ENCODE measurements at regions not wholly inside any gene's neighbourhood (a gene's known extent, or its start where the extent isn't known, plus 50 kb on each side); places are given as distances from the start of the nearest gene placed in this dataset.

- intact Hi-C loops (cut with micrococcal nuclease), result no loop called here
- CTCF ChIA-PET, result no interaction called here
Measured at GRCh38 chr6:169343886-169344749, 90.5 kb upstream of the THBS2 start.

GRCh38 chr6:169342710-169343109, 89.1 kb upstream of the THBS2 start:
- H3K9me3 Mint-ChIP-seq, result no peaks in the 10 kb centered on the region

More at GRCh38 chr6:169343886-169344749, 90.5 kb upstream of the THBS2 start:
- H3K36me3 Mint-ChIP-seq (ENCODE audit: low read depth), result no peaks in the 10 kb centered on the region
- no peaks in the 10 kb centered on the region for H3K4me1 Mint-ChIP-seq (ENCODE audit: low read depth)
- H3K27me3 Mint-ChIP-seq (ENCODE audit: low read depth), result no peaks in the 10 kb centered on the region
- DNase-seq, result no peak
- no peak overlapping the region for H3K27ac Mint-ChIP-seq
- H3K9me3 Mint-ChIP-seq, result no peaks in the 10 kb centered on the region
- no peak overlapping the region for H3K4me3 Mint-ChIP-seq

GRCh38 chr6:169341706-169342105, 88.1 kb upstream of the THBS2 start:
- CTCF ChIA-PET, result no interaction called here
- H3K27ac Mint-ChIP-seq, result no peak overlapping the region
- no peaks in the 10 kb centered on the region for H3K9me3 Mint-ChIP-seq
- H3K4me3 Mint-ChIP-seq, result no peak overlapping the region
- H3K4me1 Mint-ChIP-seq (ENCODE audit: low read depth), result no peaks in the 10 kb centered on the region
- DNase-seq, result no peak
- H3K36me3 Mint-ChIP-seq (ENCODE audit: low read depth), result no peaks in the 10 kb centered on the region
- no peaks in the 10 kb centered on the region for H3K27me3 Mint-ChIP-seq (ENCODE audit: low read depth)
- intact Hi-C loops (cut with micrococcal nuclease), result no loop called here

More at GRCh38 chr6:169342710-169343109, 89.1 kb upstream of the THBS2 start:
- no peak overlapping the region for H3K27ac Mint-ChIP-seq
- DNase-seq, result no peak
- H3K36me3 Mint-ChIP-seq (ENCODE audit: low read depth), result no peaks in the 10 kb centered on the region
- H3K4me3 Mint-ChIP-seq, result no peak overlapping the region
- no peaks in the 10 kb centered on the region for H3K4me1 Mint-ChIP-seq (ENCODE audit: low read depth)
- no peaks in the 10 kb centered on the region for H3K27me3 Mint-ChIP-seq (ENCODE audit: low read depth)
- intact Hi-C loops (cut with micrococcal nuclease), result no loop called here
- CTCF ChIA-PET, result no interaction called here

GRCh38 chr6:169341065-169341464, 87.4 kb upstream of the THBS2 start:
- no peak for DNase-seq
- CTCF ChIA-PET, result no interaction called here
- H3K4me1 Mint-ChIP-seq (ENCODE audit: low read depth), result no peaks in the 10 kb centered on the region

GRCh38 chr6:169340395-169340794, 86.7 kb upstream of the THBS2 start:
- Mint-ChIP-seq H3K4me3 (no peak overlapping the region), H3K9me3 (no peaks in the 10 kb centered on the region), H3K36me3 (ENCODE audit: low read depth) (no peaks in the 10 kb centered on the region), H3K4me1 (ENCODE audit: low read depth) (no peaks in the 10 kb centered on the region), H3K27ac (no peak overlapping the region), H3K27me3 (ENCODE audit: low read depth) (no peaks in the 10 kb centered on the region)
- intact Hi-C loops (cut with micrococcal nuclease), result no loop called here
- CTCF ChIA-PET, result no interaction called here
- no peak for DNase-seq

More at GRCh38 chr6:169341065-169341464, 87.4 kb upstream of the THBS2 start:
- Mint-ChIP-seq H3K4me3 (no peak overlapping the region), H3K36me3 (ENCODE audit: low read depth) (no peaks in the 10 kb centered on the region), H3K27me3 (ENCODE audit: low read depth) (no peaks in the 10 kb centered on the region), H3K27ac (no peak overlapping the region), H3K9me3 (no peaks in the 10 kb centered on the region)
- intact Hi-C loops (cut with micrococcal nuclease), result no loop called here

- H3K27me3 Mint-ChIP-seq (ENCODE audit: low read depth), result no peaks in the 10 kb centered on the region
- intact Hi-C loops (cut with micrococcal nuclease), result no loop called here
- H3K36me3 Mint-ChIP-seq (ENCODE audit: low read depth), result no peaks in the 10 kb centered on the region
- H3K4me1 Mint-ChIP-seq (ENCODE audit: low read depth), result no peaks in the 10 kb centered on the region
- CTCF ChIA-PET, result no interaction called here
- H3K4me3 Mint-ChIP-seq, result no peak overlapping the region
- no peak overlapping the region for H3K27ac Mint-ChIP-seq
- H3K9me3 Mint-ChIP-seq, result no peaks in the 10 kb centered on the region
- no peak for DNase-seq
Measured at GRCh38 chr6:169339731-169340309, 86.2 kb upstream of the THBS2 start.

GRCh38 chr6:169339025-169339424, 85.4 kb upstream of the THBS2 start:
- H3K27ac Mint-ChIP-seq, result no peak overlapping the region
- intact Hi-C loops (cut with micrococcal nuclease), result no loop called here
- no peak overlapping the region for H3K4me3 Mint-ChIP-seq
- no peaks in the 10 kb centered on the region for H3K4me1 Mint-ChIP-seq (ENCODE audit: low read depth)
- H3K36me3 Mint-ChIP-seq (ENCODE audit: low read depth), result no peaks in the 10 kb centered on the region
- H3K27me3 Mint-ChIP-seq (ENCODE audit: low read depth), result peaks cover 5% of the 10 kb centered on the region
- CTCF ChIA-PET, result no interaction called here
- H3K9me3 Mint-ChIP-seq, result no peaks in the 10 kb centered on the region
- DNase-seq, result no peak

- H3K9me3 Mint-ChIP-seq, result no peaks in the 10 kb centered on the region
- H3K36me3 Mint-ChIP-seq (ENCODE audit: low read depth), result no peaks in the 10 kb centered on the region
- no peak overlapping the region for H3K4me3 Mint-ChIP-seq
- H3K27ac Mint-ChIP-seq, result no peak overlapping the region
- DNase-seq, result no peak
- peaks cover 8% of the 10 kb centered on the region for H3K27me3 Mint-ChIP-seq (ENCODE audit: low read depth)
- CTCF ChIA-PET, result no interaction called here
- intact Hi-C loops (cut with micrococcal nuclease), result no loop called here
- H3K4me1 Mint-ChIP-seq (ENCODE audit: low read depth), result no peaks in the 10 kb centered on the region
Measured at GRCh38 chr6:169337886-169338445, 84.3 kb upstream of the THBS2 start.

- H3K9me3 Mint-ChIP-seq, result no peaks in the 10 kb centered on the region
- no peak overlapping the region for H3K4me3 Mint-ChIP-seq
- CTCF ChIA-PET, result no interaction called here
- peaks cover 16% of the 10 kb centered on the region for H3K27me3 Mint-ChIP-seq (ENCODE audit: low read depth)
- no peak for DNase-seq
- intact Hi-C loops (cut with micrococcal nuclease), result no loop called here
- H3K27ac Mint-ChIP-seq, result no peak overlapping the region
- no peaks in the 10 kb centered on the region for H3K36me3 Mint-ChIP-seq (ENCODE audit: low read depth)
- no peaks in the 10 kb centered on the region for H3K4me1 Mint-ChIP-seq (ENCODE audit: low read depth)
Measured at GRCh38 chr6:169335301-169335700, 81.7 kb upstream of the THBS2 start.

GRCh38 chr6:169332250-169332649, 78.6 kb upstream of the THBS2 start:
- CTCF ChIA-PET, result no interaction called here
- peaks cover 4% of the 10 kb centered on the region for H3K9me3 Mint-ChIP-seq

GRCh38 chr6:169328112-169328801, 74.6 kb upstream of the THBS2 start:
- CTCF ChIA-PET, result no interaction called here
- Mint-ChIP-seq H3K4me3 (no peak overlapping the region), H3K27me3 (ENCODE audit: low read depth) (peaks cover 21% of the 10 kb centered on the region), H3K4me1 (ENCODE audit: low read depth) (no peaks in the 10 kb centered on the region), H3K9me3 (peaks cover 4% of the 10 kb centered on the region), H3K27ac (no peak overlapping the region), H3K36me3 (ENCODE audit: low read depth) (no peaks in the 10 kb centered on the region)
- intact Hi-C loops (cut with micrococcal nuclease), result no loop called here
- DNase-seq, result no peak

More at GRCh38 chr6:169332250-169332649, 78.6 kb upstream of the THBS2 start:
- no peak overlapping the region for H3K4me3 Mint-ChIP-seq
- no peak overlapping the region for H3K27ac Mint-ChIP-seq
- no peak for DNase-seq
- H3K4me1 Mint-ChIP-seq (ENCODE audit: low read depth), result no peaks in the 10 kb centered on the region
- no peaks in the 10 kb centered on the region for H3K36me3 Mint-ChIP-seq (ENCODE audit: low read depth)
- peaks cover 19% of the 10 kb centered on the region for H3K27me3 Mint-ChIP-seq (ENCODE audit: low read depth)
- intact Hi-C loops (cut with micrococcal nuclease), result no loop called here

- Mint-ChIP-seq H3K27ac (no peak overlapping the region), H3K27me3 (ENCODE audit: low read depth) (peaks cover 20% of the 10 kb centered on the region), H3K4me3 (no peak overlapping the region), H3K9me3 (peaks cover 4% of the 10 kb centered on the region), H3K36me3 (ENCODE audit: low read depth) (no peaks in the 10 kb centered on the region), H3K4me1 (ENCODE audit: low read depth) (no peaks in the 10 kb centered on the region)
- no peak for DNase-seq
- CTCF ChIA-PET, result no interaction called here
- intact Hi-C loops (cut with micrococcal nuclease), result no loop called here
Measured at GRCh38 chr6:169326067-169326799, 72.6 kb upstream of the THBS2 start.
